Left hindlimb (tissue), 1 donor: ENCODE measurements at regions not wholly inside any gene's neighbourhood (a gene's known extent, or its start where the extent isn't known, plus 50 kb on each side); places are given as distances from the start of the nearest gene placed in this dataset.
A peak's percentile ranks its signal among the peaks of the same experiment; 100 is the strongest.
"Not testable (repeated sequence)": the region's sequence is repeated elsewhere in the genome, so short reads cannot be mapped to it uniquely, and the experiment has no call there.

Experiments used
- DNase-seq: peaks from one replicate; pipeline ENCODE4 v3.0.0-alpha.2; 2018

GRCh38 chr12:3367750-3368444 is 123.1 kb upstream of the PRMT8 start:
- no peak for DNase-seq

- no peak for DNase-seq
Measured at GRCh38 chr12:3371018-3371417, 120.0 kb upstream of the PRMT8 start.

- no peak for DNase-seq
Measured at GRCh38 chr12:3375326-3375725, 115.7 kb upstream of the PRMT8 start.

GRCh38 chr12:3376779-3377455 is 114.1 kb upstream of the PRMT8 start:
- DNase-seq: no peak

- no peak for DNase-seq
Measured at GRCh38 chr12:3378655-3379054, 112.3 kb upstream of the PRMT8 start.

GRCh38 chr12:3379079-3379478 is 111.9 kb upstream of the PRMT8 start:
- no peak for DNase-seq

- no peak for DNase-seq
Measured at GRCh38 chr12:3380200-3381043, 110.6 kb upstream of the PRMT8 start.

GRCh38 chr12:3381059-3382047 is 109.7 kb upstream of the PRMT8 start:
- DNase-seq: peak; percentile 90

GRCh38 chr12:3389986-3390385 is 101.0 kb upstream of the PRMT8 start:
- no peak for DNase-seq

GRCh38 chr12:3397596-3397995 is 93.4 kb upstream of the PRMT8 start:
- not testable (repeated sequence) for DNase-seq

GRCh38 chr12:3398196-3398789 is 92.7 kb upstream of the PRMT8 start:
- no peak for DNase-seq

- DNase-seq: no peak
Measured at GRCh38 chr12:3405821-3406220, 85.2 kb upstream of the PRMT8 start.

- DNase-seq: no peak
Measured at GRCh38 chr12:3407723-3408122, 83.3 kb upstream of the PRMT8 start.

GRCh38 chr12:3409662-3410061 is 81.3 kb upstream of the PRMT8 start:
- DNase-seq: no peak

GRCh38 chr12:3416159-3416558 is 74.8 kb upstream of the PRMT8 start:
- no peak for DNase-seq

GRCh38 chr12:3416670-3417069 is 74.3 kb upstream of the PRMT8 start:
- no peak for DNase-seq

GRCh38 chr12:3417113-3417512 is 73.9 kb upstream of the PRMT8 start:
- no peak for DNase-seq

GRCh38 chr12:3417937-3418462 is 73.0 kb upstream of the PRMT8 start:
- DNase-seq: no peak

- DNase-seq: no peak
Measured at GRCh38 chr12:3418609-3419390, 72.2 kb upstream of the PRMT8 start.

- no peak for DNase-seq
Measured at GRCh38 chr12:3419558-3419957, 71.4 kb upstream of the PRMT8 start.

GRCh38 chr12:3420693-3421092 is 70.3 kb upstream of the PRMT8 start:
- no peak for DNase-seq
